Adrenal gland (tissue), 9 donors: ENCODE measurements at regions not wholly inside any gene's neighbourhood (a gene's known extent, or its start where the extent isn't known, plus 50 kb on each side); places are given as distances from the start of the nearest gene placed in this dataset.

ENCODE experiments used
- DNase-seq, 7 donors: peaks; one replicate each; pipeline ENCODE4 v3.0.0-alpha.2; 2019 to 2020
- H3K27ac ChIP-seq, 5 donors: fragments of 200-600 bp; sonication (generic) in 4 of 5; 1 replicate in 3 of 5; 2 replicates in 2 of 5; pipeline versions ENCODE4 v1.5.1 to v1.8.0; 2016 to 2020; ENCODE audit warnings: mild to moderate bottlenecking in 1 of 5
- H3K27me3 ChIP-seq: fragments of 200-600 bp; 2 replicates; pipeline ENCODE4 v1.8.0; 2021
- H3K36me3 ChIP-seq, 2 donors: fragments of 200-600 bp; replicated peaks in 1 of 2; 1 replicate in 1 of 2; 2 replicates in 1 of 2; pipeline versions ENCODE4 v1.5.1 to v1.8.0; 2018 to 2022
- H3K4me1 ChIP-seq, 2 donors: fragments of 200-600 bp; replicated peaks in 1 of 2; 1 replicate in 1 of 2; 2 replicates in 1 of 2; pipeline versions ENCODE4 v1.5.1 to v1.8.0; 2018 to 2021
- H3K4me3 ChIP-seq, 4 donors: fragments of 200-600 bp; sonication (generic) in 3 of 4; one replicate each; pipeline ENCODE4 v1.5.1; 2016 to 2018
- H3K9me3 ChIP-seq, 3 donors: fragments of 200-600 bp; sonication (generic) in 1 of 3; replicated peaks in 1 of 3; 1 replicate in 2 of 3; 2 replicates in 1 of 3; pipeline versions ENCODE4 v1.5.1 to v1.8.0; 2016 to 2021
- POLR2A ChIP-seq, 2 donors: fragments of 450-650 bp; IDR thresholded peaks; one replicate each; pipeline ENCODE4 v1.6.1; 2017; ENCODE audit warnings: antibody characterized with exemption in 2 of 2, mild to moderate bottlenecking in 2 of 2, moderate library complexity in 1 of 2
- WGBS, 4 donors: extraction: QIAGEN DNeasy Blood & Tissue Kit in 2 of 4; methylation state at CpG; one replicate each; pipeline versions ENCODE4 v1.1.5 to v1.1.7; 2013 to 2017; 5-methylcytosine and 5-hydroxymethylcytosine counted together
- intact Hi-C, 2 donors: fragments of 100-400 bp; cut with DNase I; formaldehyde crosslinking; loops; one replicate each; pipeline versions ENCODE4 v1.14.1 to v1.15.0; 2022 to 2023
- TF ChIP-seq, protein P1 (sequence below), 6 experiments: fragments of 450-650 bp in 4 of 6; fragments of 200-600 bp in 2 of 6; sonication (generic) in 1 of 6; IDR thresholded peaks; 1 replicate in 5 of 6; 2 replicates in 1 of 6; pipeline versions ENCODE4 v1.5.1 to v1.8.0; 2016 to 2021; ENCODE audit warnings: antibody characterized with exemption in 6 of 6, mild to moderate bottlenecking in 2 of 6, moderate library complexity in 1 of 6
- donor health status: healthy with polysubstance abuse.
- donor health status: Bipolar disorder and iron deficiency.
- donor health status: DM: yes; HTN: yes; CAD: no.
- donor health status: DM: no; HTN: no; CAD: no.
- donor health status: DM: no; HTN: no; CAD: no.

- DNase-seq = no peak
- intact Hi-C loops = no loop called here
- no peaks in the 10 kb centered on the region for H3K27me3 ChIP-seq
- TF ChIP-seq, protein P1, sequence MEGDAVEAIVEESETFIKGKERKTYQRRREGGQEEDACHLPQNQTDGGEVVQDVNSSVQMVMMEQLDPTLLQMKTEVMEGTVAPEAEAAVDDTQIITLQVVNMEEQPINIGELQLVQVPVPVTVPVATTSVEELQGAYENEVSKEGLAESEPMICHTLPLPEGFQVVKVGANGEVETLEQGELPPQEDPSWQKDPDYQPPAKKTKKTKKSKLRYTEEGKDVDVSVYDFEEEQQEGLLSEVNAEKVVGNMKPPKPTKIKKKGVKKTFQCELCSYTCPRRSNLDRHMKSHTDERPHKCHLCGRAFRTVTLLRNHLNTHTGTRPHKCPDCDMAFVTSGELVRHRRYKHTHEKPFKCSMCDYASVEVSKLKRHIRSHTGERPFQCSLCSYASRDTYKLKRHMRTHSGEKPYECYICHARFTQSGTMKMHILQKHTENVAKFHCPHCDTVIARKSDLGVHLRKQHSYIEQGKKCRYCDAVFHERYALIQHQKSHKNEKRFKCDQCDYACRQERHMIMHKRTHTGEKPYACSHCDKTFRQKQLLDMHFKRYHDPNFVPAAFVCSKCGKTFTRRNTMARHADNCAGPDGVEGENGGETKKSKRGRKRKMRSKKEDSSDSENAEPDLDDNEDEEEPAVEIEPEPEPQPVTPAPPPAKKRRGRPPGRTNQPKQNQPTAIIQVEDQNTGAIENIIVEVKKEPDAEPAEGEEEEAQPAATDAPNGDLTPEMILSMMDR (IDR thresholded peaks at IDR 0.05) = no peak
- TF ChIP-seq POLR2A (IDR thresholded peaks at IDR 0.05) = no peak
- no peaks in the 10 kb centered on the region for H3K36me3 ChIP-seq
- peaks cover 0 to 1% of the 10 kb centered on the region in 2 donors for H3K4me1 ChIP-seq
- H3K9me3 ChIP-seq = no peaks in the 10 kb centered on the region
- no peak overlapping the region for H3K27ac ChIP-seq
- H3K4me3 ChIP-seq = no peak overlapping the region
Observed at GRCh38 chr5:40416588-40416987, 263.1 kb upstream of the PTGER4 start.

- no peaks in the 10 kb centered on the region for H3K9me3 ChIP-seq
- DNase-seq = no peak
- no peak overlapping the region for H3K4me3 ChIP-seq
- intact Hi-C loops = no loop called here
- TF ChIP-seq, protein P1 (IDR thresholded peaks at IDR 0.05) = no peak
- no peak for TF ChIP-seq POLR2A (IDR thresholded peaks at IDR 0.05)
- no peaks in the 10 kb centered on the region for H3K36me3 ChIP-seq
- peaks cover 0 to 6% of the 10 kb centered on the region in 2 donors for H3K4me1 ChIP-seq
- H3K27ac ChIP-seq = no peak overlapping the region
- H3K27me3 ChIP-seq = no peaks in the 10 kb centered on the region
Observed at GRCh38 chr5:40416098-40416497, 263.6 kb upstream of the PTGER4 start.

DNA sequence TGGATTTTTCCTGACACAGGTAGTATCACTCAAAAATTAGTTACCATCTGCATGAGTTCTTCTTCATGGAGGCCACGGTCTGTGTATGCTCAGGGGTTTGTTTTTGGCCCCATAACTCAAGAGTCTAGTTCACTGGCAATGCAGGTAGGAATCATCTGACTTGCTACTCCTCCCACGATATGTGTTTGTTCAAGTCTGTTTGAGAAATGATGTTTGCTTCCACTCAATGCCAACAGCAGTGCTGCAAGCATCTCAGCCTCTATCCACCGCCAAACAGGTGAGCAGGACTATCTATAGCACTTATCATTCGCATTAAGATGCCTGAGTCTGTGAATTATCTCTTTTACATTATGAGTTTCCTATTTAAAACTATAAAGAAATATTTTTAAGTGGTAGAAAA, 264.8 kb upstream of the PTGER4 start:
- TF ChIP-seq, protein P1 (IDR thresholded peaks at IDR 0.05) = no peak
- TF ChIP-seq POLR2A (IDR thresholded peaks at IDR 0.05) = no peak
- WGBS, 4 donors = 72 to 84% (median 76%) methylated on average over 4 of the region's 4 CpGs
- Histone ChIP-seq H3K4me3 (no peak overlapping the region), H3K27me3 (no peaks in the 10 kb centered on the region), H3K27ac (no peak overlapping the region), H3K4me1 (peaks cover 0 to 16% of the 10 kb centered on the region in 2 donors), H3K36me3 (no peaks in the 10 kb centered on the region), H3K9me3 (no peaks in the 10 kb centered on the region)
- no peak for DNase-seq
- intact Hi-C loops = no loop called here

- Histone ChIP-seq H3K27ac (no peak overlapping the region), H3K4me1 (peaks cover 0 to 24% of the 10 kb centered on the region in 2 donors), H3K36me3 (no peaks in the 10 kb centered on the region), H3K4me3 (no peak overlapping the region), H3K9me3 (no peaks in the 10 kb centered on the region), H3K27me3 (no peaks in the 10 kb centered on the region)
- TF ChIP-seq POLR2A (IDR thresholded peaks at IDR 0.05) = no peak
- TF ChIP-seq, protein P1 (IDR thresholded peaks at IDR 0.05) = no peak
- no peak for DNase-seq
- intact Hi-C loops = no loop called here
- 65 to 77% (median 65%) methylated on average over 4 of the region's 4 CpGs for WGBS, 4 donors
Observed at GRCh38 chr5:40413743-40414142, 266.0 kb upstream of the PTGER4 start.
